NCI-H1048 (cell line): ENCODE measurements at regions not wholly inside any gene's neighbourhood (a gene's known extent, or its start where the extent isn't known, plus 50 kb on each side); places are given as distances from the start of the nearest gene placed in this dataset.
"Not testable (repeated sequence)": the region's sequence is repeated elsewhere in the genome, so short reads cannot be mapped to it uniquely, and the experiment has no call there.

Source experiments
- DNase-seq: peaks from one replicate; lab custom pipeline; 2025; lab: John Stamatoyannopoulos, UW

DNA sequence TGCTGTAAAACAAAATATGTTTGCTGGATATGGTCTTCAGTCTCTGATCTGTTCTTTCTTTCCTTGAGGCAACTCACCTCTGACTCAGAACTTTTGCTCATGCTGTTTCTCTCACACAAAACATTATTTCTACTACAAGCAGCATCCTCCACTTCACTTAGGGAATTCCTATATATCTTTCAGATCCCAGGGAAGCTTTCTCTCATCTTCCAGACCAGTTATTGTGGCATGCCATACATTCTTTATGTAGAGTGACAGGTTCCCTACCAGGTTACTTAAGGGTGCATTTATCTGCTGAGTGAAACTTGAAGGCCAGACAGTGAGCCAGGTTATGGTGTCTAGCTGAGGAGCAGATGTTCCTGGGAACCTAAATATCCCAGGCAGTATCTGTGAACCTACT lies 1226.0 kb downstream of the CDH8 start:
- no peak for DNase-seq

DNA sequence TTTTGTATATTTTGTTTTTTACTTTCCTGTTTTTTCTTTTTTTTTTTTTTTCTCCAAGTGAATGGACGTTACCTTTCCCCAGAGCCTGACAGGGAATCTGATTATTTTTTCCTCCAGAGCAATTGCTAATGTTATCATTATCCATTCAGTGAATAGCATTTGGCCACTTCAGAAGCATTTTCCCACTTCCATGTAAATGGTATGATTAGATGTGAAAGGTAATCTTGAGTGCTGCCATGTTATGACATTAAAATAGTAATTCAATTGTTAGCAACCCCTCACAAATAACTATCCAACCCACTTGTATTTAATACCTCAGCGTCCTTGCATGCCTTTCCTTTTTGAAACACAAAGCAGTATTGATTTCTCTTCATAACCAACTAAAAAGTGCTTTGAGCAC lies 1243.8 kb downstream of the CDH8 start:
- DNase-seq, result no peak

DNA sequence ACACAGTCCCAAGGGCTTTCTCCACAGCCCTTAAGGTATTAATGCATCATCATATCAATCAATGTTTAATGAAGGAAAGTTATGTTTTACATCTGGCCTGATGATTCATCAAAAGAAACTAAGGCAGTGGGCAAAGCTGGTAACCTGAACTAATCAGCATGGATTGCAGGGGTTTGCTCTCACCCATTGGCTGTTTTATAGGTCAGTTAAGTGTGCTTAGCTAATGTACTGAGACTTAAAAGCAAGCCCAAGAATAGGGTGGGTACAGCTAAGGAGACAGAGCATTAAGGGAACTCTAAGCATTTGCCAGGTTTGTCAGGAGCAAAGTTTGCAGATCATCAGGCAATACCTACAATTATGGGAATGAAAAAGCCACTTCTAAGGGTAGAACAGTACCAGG lies 1247.6 kb downstream of the CDH8 start:
- no peak for DNase-seq

- DNase-seq, result no peak
Observed at GRCh38 chr16:60776281-60776680, 1260.0 kb downstream of the CDH8 start.

DNA sequence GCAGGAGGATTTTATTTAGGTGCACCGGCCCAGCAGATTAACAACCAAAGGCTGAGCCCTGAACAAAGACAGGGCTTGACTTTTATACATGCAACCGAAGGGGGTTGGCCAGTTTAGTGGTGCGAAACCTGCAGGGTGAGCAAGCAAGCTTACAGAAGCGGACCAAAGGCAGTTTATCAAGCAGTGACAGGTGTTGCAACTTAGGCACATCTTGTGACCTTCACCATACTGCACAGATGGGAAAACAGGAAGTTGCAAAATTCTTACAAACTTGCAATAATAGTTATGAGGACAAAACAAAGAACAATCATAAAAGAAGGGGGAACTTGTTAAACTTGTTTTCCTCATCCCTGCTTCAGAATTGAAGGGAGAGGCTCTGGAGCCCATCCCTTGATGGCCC lies 1265.1 kb downstream of the CDH8 start:
- no peak for DNase-seq

DNA sequence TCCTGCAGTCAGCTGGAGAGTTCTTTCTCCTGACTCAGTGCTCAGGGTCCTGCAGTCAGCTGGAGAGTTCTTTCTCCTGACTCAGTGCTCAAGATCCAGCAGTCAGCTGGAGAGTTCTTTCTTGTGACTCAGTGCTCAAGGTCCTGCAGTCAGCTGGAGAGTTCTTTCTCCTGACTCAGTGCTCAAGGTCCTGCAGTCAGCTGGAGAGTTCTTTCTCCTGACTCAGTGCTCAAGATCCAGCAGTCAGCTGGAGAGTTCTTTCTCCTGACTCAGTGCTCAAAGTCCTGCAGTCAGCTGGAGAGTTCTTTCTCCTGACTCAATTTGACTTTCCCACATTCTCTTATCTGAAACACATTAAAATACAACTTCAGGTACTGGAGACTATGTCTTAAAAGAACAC lies 1265.9 kb downstream of the CDH8 start:
- not testable (repeated sequence) for DNase-seq

- no peak for DNase-seq
Observed at GRCh38 chr16:60763869-60764268, 1272.4 kb downstream of the CDH8 start.

DNA sequence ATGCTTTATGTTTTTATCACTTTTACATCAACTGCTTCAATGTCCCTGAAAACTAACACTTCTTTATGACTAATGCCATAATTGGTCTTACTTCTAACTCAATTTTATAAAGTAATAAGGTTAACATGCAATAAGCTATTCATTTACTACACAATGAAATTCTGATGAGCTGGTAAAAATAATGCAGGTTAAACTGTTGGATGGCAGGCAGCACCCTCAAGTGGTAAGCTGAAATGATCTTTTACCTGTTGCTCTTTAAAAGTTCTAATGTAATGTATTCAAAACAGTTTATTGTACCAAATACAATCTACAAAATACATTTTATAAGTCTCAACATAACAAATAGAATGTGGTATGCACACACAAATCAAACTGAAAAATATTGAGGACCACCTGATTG lies 1280.3 kb downstream of the CDH8 start:
- DNase-seq, result no peak

DNA sequence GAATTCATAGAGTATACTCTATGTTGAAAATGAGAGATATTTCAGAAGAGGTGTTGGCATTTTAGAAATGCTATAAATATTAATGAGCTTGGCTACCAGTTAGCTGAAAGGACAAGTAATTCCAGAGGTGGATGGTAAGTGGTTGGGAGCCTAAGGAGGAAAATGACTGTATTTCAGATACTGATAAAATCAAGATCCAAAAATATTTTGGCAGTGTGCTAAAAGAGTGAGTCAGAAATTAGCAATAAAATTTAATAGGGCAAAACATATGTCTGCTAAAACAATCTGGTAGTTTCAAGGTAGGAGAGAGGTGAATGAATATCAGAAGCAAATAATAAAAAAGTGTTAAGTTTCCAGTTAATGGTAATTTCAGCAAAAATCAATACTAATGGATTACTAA lies 1287.9 kb downstream of the CDH8 start:
- no peak for DNase-seq

DNA sequence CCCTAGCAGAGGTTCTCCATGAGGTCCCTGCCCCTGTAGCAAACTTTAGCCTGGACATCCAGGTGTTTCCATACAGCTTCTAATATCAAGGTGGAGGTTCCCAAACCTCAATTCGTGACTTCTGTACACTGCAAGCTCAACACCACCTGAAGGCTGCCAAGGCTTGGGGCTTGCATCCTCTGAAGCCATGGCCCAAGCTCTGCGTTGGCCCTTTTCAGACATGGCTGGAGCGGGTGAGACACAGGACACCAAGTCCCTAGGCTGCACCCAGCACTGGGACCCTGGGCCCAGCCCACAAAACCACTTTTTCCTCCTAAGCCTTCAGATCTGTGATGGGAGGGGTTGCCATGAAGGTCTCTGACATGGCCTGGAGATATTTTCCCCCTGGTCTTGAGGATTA lies 1292.0 kb downstream of the CDH8 start:
- DNase-seq, result no peak

DNA sequence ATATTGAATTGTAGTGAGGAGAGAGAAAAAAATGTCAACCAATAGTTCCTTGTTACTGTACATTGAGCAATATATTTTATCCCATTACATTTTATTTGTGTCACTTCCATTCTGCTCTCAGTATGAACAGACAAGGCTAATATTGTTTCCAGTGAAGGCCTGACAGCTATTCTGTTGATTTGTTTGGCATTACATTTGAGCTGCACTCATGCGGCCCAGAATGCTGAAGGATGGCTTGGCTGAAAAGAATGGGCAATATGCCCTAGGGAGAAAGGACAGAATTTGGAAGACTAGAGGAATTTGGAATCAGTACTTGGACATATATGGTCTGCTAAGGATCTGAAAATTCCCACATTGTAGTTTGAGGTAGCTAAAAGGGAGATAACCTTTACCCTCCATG lies 1294.4 kb downstream of the CDH8 start:
- no peak for DNase-seq

DNA sequence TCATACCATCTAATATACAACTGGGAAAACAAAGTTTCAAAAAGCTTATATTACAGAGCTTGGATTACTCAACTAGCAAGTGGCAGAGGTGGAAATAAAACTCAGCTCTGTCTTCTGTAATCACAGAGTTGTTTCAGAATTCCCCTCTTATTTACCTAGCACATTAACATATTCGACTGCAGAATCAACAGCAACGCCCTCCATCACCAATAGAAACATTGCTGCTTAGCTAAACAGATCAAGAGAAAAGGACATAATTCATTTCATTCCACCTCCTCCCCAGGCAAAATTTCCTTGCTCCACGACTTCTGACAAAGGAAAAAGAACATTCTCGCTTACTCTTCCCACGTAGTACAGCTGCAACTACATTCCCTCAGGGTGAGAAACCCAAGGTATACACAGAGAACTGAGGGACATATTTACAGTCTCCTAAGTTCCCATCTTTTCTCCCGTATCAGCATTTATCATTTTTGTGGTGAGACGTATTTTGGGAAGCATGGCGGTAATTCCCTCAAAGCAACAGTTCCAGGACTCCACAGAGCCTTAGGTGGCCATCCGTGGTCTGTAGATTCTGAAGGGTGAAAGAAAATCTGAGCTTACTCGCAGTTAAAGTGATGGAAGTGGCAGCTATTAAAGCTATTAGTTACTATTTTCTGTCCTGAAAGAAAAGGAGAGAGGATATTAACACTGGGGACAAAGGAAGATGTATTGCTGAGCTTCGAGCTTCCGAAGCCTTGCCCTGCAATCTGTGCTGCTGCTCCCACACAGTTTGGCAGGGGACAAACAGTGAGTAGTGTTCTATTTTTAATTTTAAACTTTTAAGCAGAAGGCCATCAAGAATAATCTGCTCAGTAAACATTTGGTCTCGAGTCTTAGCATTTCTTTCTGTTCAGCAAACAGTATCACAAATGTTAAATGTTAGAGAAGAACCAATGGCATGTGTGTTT lies 1296.2 kb downstream of the CDH8 start:
- DNase-seq, result no peak

DNA sequence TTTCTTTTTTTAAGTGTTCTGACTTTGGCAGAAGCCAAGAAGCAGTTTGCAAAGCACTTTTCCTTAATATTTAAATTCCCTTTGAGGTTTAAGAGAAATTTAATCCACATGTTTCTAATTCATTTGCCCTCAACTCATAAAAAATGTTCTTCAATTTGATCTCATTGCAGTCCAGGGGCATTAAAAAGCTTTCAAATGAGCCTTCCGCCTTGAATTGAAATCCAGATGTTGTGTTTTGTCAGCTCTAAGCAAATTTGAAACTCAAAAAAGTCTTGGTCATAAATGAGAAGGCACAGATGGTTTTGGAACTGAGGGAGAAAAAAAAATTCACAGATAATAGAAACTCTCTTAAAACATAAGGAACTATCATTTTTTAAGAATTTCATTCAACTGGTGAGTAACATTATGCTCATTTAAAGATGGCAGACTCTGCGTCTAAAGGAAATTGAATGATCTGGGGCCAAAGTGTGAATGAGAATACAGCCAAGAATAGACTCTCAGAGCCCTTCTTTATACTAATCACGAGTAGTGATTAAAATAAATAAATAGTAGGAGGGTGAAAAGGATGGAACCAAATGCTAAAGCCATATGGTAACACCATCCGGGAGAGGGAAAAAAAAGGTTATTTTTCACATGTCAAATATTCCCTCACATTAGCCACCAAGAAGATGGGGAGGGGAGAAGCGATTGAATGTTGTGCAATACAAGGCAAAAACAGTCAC lies 1304.7 kb downstream of the CDH8 start:
- DNase-seq, result no peak

GRCh38 chr16:60729051-60729450 lies 1307.2 kb downstream of the CDH8 start:
- no peak for DNase-seq

DNA sequence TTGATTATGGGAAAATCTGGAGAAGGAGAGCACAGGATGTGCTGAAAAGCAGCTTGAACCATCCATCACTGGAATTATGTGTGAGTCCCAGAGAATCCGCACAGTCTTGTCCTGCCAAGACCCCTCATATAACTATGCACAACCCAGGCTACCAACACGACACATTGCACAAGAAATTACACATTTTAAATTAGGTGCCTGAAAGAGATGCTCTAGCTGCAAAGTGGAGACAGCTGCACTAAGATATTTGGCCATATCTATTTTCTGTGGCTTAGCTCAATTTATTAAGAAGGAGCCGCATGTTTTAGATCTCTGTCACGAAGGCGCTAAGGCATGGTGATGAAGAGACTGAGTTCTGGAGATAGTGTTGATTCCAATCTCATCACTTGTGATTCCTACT lies 1308.4 kb downstream of the CDH8 start:
- DNase-seq, result no peak

DNA sequence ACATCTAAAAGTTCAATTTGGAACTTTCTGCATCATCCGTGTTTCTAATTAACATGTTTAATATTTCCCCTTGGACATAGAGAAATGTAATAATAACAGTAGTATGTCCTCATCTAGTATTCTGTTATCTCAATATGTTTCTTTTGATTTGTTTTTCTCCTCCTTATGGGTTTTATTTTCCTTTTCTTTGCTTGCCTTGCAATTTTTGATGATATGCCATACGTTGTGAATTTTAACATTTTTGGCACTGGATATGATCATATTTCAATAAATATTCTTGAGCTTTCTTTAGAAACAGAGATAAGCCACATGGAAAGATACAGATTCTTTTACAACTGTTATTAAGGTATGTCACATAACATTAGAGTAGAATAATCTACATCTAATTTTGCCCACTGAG lies 1316.2 kb downstream of the CDH8 start:
- no peak for DNase-seq

DNA sequence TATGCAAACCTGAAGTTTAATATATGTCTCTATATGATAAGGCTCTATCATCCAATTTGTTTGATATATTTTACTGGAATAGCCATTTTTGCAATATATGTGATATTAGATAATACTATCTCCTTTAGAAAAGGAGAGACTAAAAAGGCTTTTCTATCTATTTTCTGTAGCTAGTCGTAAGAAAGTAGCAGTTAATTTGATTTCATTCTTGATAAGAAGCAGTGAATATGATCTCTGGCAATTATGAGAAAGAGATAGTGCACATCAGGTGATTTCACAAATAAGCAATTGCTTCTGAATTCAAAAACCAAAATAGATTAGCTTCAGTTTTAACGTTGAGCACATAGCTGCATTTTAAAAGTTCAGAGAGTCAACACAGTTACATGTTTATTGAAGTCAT lies 1318.4 kb downstream of the CDH8 start:
- no peak for DNase-seq

- DNase-seq, result no peak
Observed at GRCh38 chr16:60712144-60712543, 1324.1 kb downstream of the CDH8 start.

GRCh38 chr16:60704726-60705125 lies 1331.5 kb downstream of the CDH8 start:
- DNase-seq, result no peak

- DNase-seq, result no peak
Observed at GRCh38 chr16:60703096-60703495, 1333.1 kb downstream of the CDH8 start.

DNA sequence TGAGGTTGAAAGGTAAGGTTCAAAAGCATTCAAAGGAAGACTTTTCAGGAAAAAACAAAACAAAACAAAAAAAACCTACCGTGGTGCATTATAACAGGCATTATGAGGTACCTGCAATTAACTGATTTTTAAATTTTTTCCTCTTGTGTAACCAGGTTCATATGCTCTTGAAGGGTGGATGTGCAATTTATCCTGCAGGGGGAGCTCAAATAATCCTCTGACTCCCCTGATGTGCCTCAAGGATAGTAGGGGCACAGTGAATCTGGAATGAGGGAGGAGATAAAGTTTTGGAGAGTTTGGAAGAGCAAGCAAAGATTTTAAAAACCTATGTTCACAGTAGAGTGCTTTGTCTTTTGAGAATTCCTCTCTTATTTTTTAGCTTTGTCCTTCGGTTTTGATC lies 1349.4 kb downstream of the CDH8 start:
- DNase-seq, result no peak

DNA sequence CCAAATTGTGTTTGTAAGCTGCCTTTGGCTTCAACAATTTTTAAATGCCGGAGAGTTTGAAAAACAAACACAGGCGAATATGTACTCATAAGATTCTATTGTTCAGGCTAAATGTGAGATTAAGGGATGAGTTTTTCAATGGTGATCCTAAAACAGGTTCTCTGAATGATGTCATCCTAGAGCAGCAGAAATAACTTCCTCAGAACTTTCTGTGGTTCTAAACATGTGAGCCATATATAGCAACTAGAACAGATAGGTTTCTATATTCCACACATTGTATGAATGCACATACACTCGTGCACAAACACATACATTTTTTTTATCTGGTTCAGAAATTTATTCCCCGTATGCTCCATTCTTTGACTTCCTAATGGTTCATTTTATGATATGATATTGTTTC lies 1352.2 kb downstream of the CDH8 start:
- no peak for DNase-seq

DNA sequence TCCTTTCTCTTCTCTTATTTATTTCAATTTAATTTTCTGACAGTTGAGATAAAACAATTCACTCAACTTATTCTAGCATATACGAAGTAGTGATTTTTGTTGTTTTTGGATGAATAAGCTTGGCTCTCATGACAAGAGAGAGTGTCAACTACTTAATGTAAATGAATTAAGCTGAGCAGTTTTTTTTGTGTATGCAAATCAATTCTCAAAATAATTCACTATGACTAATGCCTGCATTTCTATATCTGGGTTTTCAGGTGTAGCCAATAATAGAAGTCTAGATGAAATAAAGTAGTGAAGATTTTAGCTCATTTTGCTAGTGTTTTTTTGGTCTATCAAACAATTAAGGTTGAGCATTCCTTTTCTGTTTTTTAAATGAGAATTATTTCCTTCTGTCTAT lies 1354.0 kb downstream of the CDH8 start:
- DNase-seq, result no peak
